IPS-NIHi11 (cell line): ENCODE measurements at regions not wholly inside any gene's neighbourhood (a gene's known extent, or its start where the extent isn't known, plus 50 kb on each side); places are given as distances from the start of the nearest gene placed in this dataset.

Experiments
- DNase-seq: peaks from one replicate; pipeline ENCODE4 v3.0.0; 2012; ENCODE audit warnings: mixed read lengths, low spot score

GRCh38 chr17:79315358-79316105 is 240.9 kb downstream of the ENGASE start:
- no peak for DNase-seq

- DNase-seq: no peak
These were observed 240.2 kb downstream of the ENGASE start for GRCh38 chr17:79314617-79315357.

- no peak for DNase-seq
These were observed 236.7 kb downstream of the ENGASE start for GRCh38 chr17:79311373-79311772.

- DNase-seq: no peak
These were observed 232.0 kb downstream of the ENGASE start for GRCh38 chr17:79306424-79307318.

- no peak for DNase-seq
These were observed 231.3 kb downstream of the ENGASE start for GRCh38 chr17:79305768-79306423.

GRCh38 chr17:79305376-79305767 is 230.7 kb downstream of the ENGASE start:
- DNase-seq: no peak

GRCh38 chr17:79304884-79305283 is 230.3 kb downstream of the ENGASE start:
- peak; percentile 78 for DNase-seq

- no peak for DNase-seq
These were observed 229.1 kb downstream of the ENGASE start for GRCh38 chr17:79303641-79304205.

- no peak for DNase-seq
These were observed 226.8 kb downstream of the ENGASE start for GRCh38 chr17:79301469-79301868.

- no peak for DNase-seq
These were observed 224.7 kb downstream of the ENGASE start for GRCh38 chr17:79299349-79299748.

- DNase-seq: no peak
These were observed 224.2 kb downstream of the ENGASE start for GRCh38 chr17:79298799-79299198.

GRCh38 chr17:79296243-79296642 is 221.6 kb downstream of the ENGASE start:
- no peak for DNase-seq

GRCh38 chr17:79295307-79295706 is 220.7 kb downstream of the ENGASE start:
- no peak for DNase-seq

- peak; percentile 94 for DNase-seq
These were observed 219.9 kb downstream of the ENGASE start for GRCh38 chr17:79294459-79295071.

GRCh38 chr17:79292501-79292900 is 217.9 kb downstream of the ENGASE start:
- DNase-seq: no peak

- DNase-seq: no peak
These were observed 216.8 kb downstream of the ENGASE start for GRCh38 chr17:79291391-79291790.

GRCh38 chr17:79290726-79291125 is 216.1 kb downstream of the ENGASE start:
- DNase-seq: no peak

GRCh38 chr17:79288950-79289349 is 214.3 kb downstream of the ENGASE start:
- no peak for DNase-seq

GRCh38 chr17:79286440-79286839 is 211.8 kb downstream of the ENGASE start:
- DNase-seq: no peak

GRCh38 chr17:79285973-79286372 is 211.3 kb downstream of the ENGASE start:
- DNase-seq: no peak

- no peak for DNase-seq
These were observed 207.7 kb downstream of the ENGASE start for GRCh38 chr17:79282294-79282693.
